Loucy (cell line): ENCODE measurements at regions not wholly inside any gene's neighbourhood (a gene's known extent, or its start where the extent isn't known, plus 50 kb on each side); places are given as distances from the start of the nearest gene placed in this dataset.

Experiments
- H2AFZ ChIP-seq: fragments of 200-600 bp; sonication (generic); 2 replicates; pipeline ENCODE4 v1.6.0; 2016; ENCODE audit warnings: antibody characterized with exemption, mild to moderate bottlenecking, low read length, moderate library complexity
- H3F3A ChIP-seq: fragments of 200-600 bp; 2 replicates; pipeline ENCODE4 v1.6.0; 2016; ENCODE audit warnings: antibody characterized with exemption, low read depth, mild to moderate bottlenecking
- H3K27me3 ChIP-seq: fragments of 200-600 bp; sonication (generic); 2 replicates; pipeline ENCODE4 v1.6.1; 2014; ENCODE audit warnings: low read length, mild to moderate bottlenecking; ENCODE audit not compliant: insufficient read depth, poor library complexity, severe bottlenecking
- H3K36me3 ChIP-seq: fragments of 200-600 bp; sonication (generic); 2 replicates; pipeline ENCODE4 v1.6.1; 2016; ENCODE audit warnings: low read length; ENCODE audit not compliant: insufficient read depth
- H3K4me1 ChIP-seq: fragments of 200-600 bp; sonication (generic); 2 replicates; pipeline ENCODE4 v1.5.1; 2014; ENCODE audit warnings: low read length, mild to moderate bottlenecking; ENCODE audit not compliant: insufficient read depth, poor library complexity, severe bottlenecking
- H3K4me2 ChIP-seq: fragments of 200-600 bp; sonication (generic); 2 replicates; pipeline ENCODE4 v1.6.0; 2014; ENCODE audit warnings: antibody characterized with exemption, low read length, low read depth, mild to moderate bottlenecking; ENCODE audit not compliant: poor library complexity, severe bottlenecking
- H3K4me3 ChIP-seq: fragments of 200-600 bp; sonication (generic); 2 replicates; pipeline ENCODE4 v1.5.1; 2014; ENCODE audit warnings: low read length, mild to moderate bottlenecking, mixed read lengths; ENCODE audit not compliant: poor library complexity, severe bottlenecking
- H3K79me2 ChIP-seq: fragments of 200-600 bp; sonication (generic); 2 replicates; pipeline ENCODE4 v1.6.1; 2014; ENCODE audit warnings: low read length; ENCODE audit not compliant: insufficient read depth
- H3K9ac ChIP-seq: fragments of 200-600 bp; sonication (generic); 2 replicates; pipeline ENCODE4 v1.6.0; 2014; ENCODE audit warnings: mild to moderate bottlenecking, low read depth, low read length, moderate library complexity; ENCODE audit not compliant: poor library complexity, severe bottlenecking
- H3K9me2 ChIP-seq: fragments of 200-600 bp; sonication (generic); replicated peaks from 2 replicates; pipeline ENCODE4 v1.6.1; 2016; ENCODE audit warnings: low read depth, low read length, mixed read lengths
- H3K9me3 ChIP-seq: fragments of 200-600 bp; sonication (generic); 2 replicates; pipeline ENCODE4 v1.6.1; 2014; ENCODE audit warnings: mild to moderate bottlenecking, antibody characterized with exemption, low read length, low read depth; ENCODE audit not compliant: insufficient read depth
- H4K20me1 ChIP-seq: fragments of 200-600 bp; sonication (generic); 2 replicates; pipeline ENCODE4 v1.6.0; 2014; ENCODE audit warnings: antibody characterized with exemption, low read length, mild to moderate bottlenecking; ENCODE audit not compliant: insufficient read depth, poor library complexity, severe bottlenecking
- CTCF ChIP-seq: fragments of 200-600 bp; sonication (generic); conservative IDR thresholded peaks from 2 replicates; pipeline ENCODE4 v1.5.1; 2014; ENCODE audit warnings: mild to moderate bottlenecking, antibody characterized with exemption, low read length
- EZH2phosphoT487 ChIP-seq: fragments of 200-600 bp; IDR thresholded peaks from 2 replicates; pipeline ENCODE4 v1.6.1; 2018; ENCODE audit warnings: antibody characterized with exemption, mild to moderate bottlenecking, moderate library complexity, borderline replicate concordance

GRCh38 chr14:46250113-46250703, 401.4 kb downstream of the RPL10L start:
- no peaks in the 10 kb centered on the region for H3K9me2 ChIP-seq
- no peak overlapping the region for H2AFZ ChIP-seq
- H3K9ac ChIP-seq, result no peak overlapping the region
- TF ChIP-seq EZH2phosphoT487, result no peak
- TF ChIP-seq CTCF, result peak; percentile 88
- H3K36me3 ChIP-seq, result no peaks in the 10 kb centered on the region
- H3K27me3 ChIP-seq, result no peaks in the 10 kb centered on the region
- H3K9me3 ChIP-seq, result no peaks in the 10 kb centered on the region; the same call in 1 of the 2 replicates
- H4K20me1 ChIP-seq, result no peaks in the 10 kb centered on the region
- no peak overlapping the region for H3K4me3 ChIP-seq
- no peak overlapping the region for H3K4me2 ChIP-seq
- no peaks in the 10 kb centered on the region for H3K4me1 ChIP-seq
- H3K79me2 ChIP-seq, result no peaks in the 10 kb centered on the region
- no peaks in the 10 kb centered on the region for H3F3A ChIP-seq

- TF ChIP-seq EZH2phosphoT487 (no peak), CTCF (no peak)
Observed at GRCh38 chr14:46248001-46248630, 403.5 kb downstream of the RPL10L start.

GRCh38 chr14:46245276-46245675, 406.3 kb downstream of the RPL10L start:
- Histone ChIP-seq H4K20me1 (no peaks in the 10 kb centered on the region), H3K9ac (no peak overlapping the region), H3K4me1 (no peaks in the 10 kb centered on the region), H3K79me2 (no peaks in the 10 kb centered on the region), H3K9me3 (no peaks in the 10 kb centered on the region), H3K27me3 (no peaks in the 10 kb centered on the region), H3K4me3 (no peak overlapping the region), H3F3A (no peaks in the 10 kb centered on the region), H3K9me2 (no peaks in the 10 kb centered on the region), H2AFZ (no peak overlapping the region), H3K36me3 (no peaks in the 10 kb centered on the region), H3K4me2 (no peak overlapping the region)
- TF ChIP-seq EZH2phosphoT487 (no peak), CTCF (no peak)

More at GRCh38 chr14:46248001-46248630, 403.5 kb downstream of the RPL10L start:
- Histone ChIP-seq H3K36me3 (no peaks in the 10 kb centered on the region), H3F3A (no peaks in the 10 kb centered on the region), H3K4me2 (no peak overlapping the region), H3K4me3 (no peak overlapping the region), H3K9me2 (no peaks in the 10 kb centered on the region), H4K20me1 (no peaks in the 10 kb centered on the region), H3K4me1 (no peaks in the 10 kb centered on the region), H3K9ac (no peak overlapping the region), H3K9me3 (no peaks in the 10 kb centered on the region), H2AFZ (no peak overlapping the region), H3K27me3 (no peaks in the 10 kb centered on the region), H3K79me2 (no peaks in the 10 kb centered on the region)
